A673 (cell line): ENCODE measurements at regions not wholly inside any gene's neighbourhood (a gene's known extent, or its start where the extent isn't known, plus 50 kb on each side); places are given as distances from the start of the nearest gene placed in this dataset.

Experiments used
- BruUV-seq: library from RNA; stranded (reverse); fragments of 400-500 nt; replicated peaks from 2 replicates; lab custom pipeline; 2021; lab: Mats Ljungman, UMichigan
- CTCF ChIA-PET: fragments of 300-600 bp; sonication (Branson Sonifier 250); formaldehyde crosslinking; loops from one replicate; lab custom pipeline; 2022; ENCODE audit warnings: antibody characterized with exemption; lab: Charles Lee
- POLR2A ChIA-PET: fragments of 300-600 bp; sonication (Branson Sonifier 250); formaldehyde crosslinking; loops from one replicate; lab custom pipeline; 2022; ENCODE audit warnings: antibody characterized with exemption; ENCODE audit not compliant: low non-redundant PET; lab: Charles Lee
- DNase-seq: peaks from one replicate; pipeline ENCODE4 v3.0.0-alpha.2; 2015; ENCODE audit warnings: low spot score
- H3K27ac ChIP-seq: fragments of 200-600 bp; sonication (generic); 2 replicates; pipeline ENCODE4 v1.5.1; 2016; ENCODE audit warnings: mixed run types, low read depth, mild to moderate bottlenecking, mixed read lengths, antibody characterized with exemption, low read length; ENCODE audit not compliant: poor library complexity, severe bottlenecking
- H3K27me3 ChIP-seq: fragments of 200-600 bp; sonication (generic); replicated peaks from 2 replicates; pipeline ENCODE4 v1.6.1; 2017; ENCODE audit warnings: mixed run types, low read depth, mild to moderate bottlenecking, mixed read lengths, antibody characterized with exemption, low read length; ENCODE audit not compliant: insufficient read depth, poor library complexity
- H3K36me3 ChIP-seq: fragments of 200-600 bp; sonication (generic); 2 replicates; pipeline ENCODE4 v1.6.1; 2016; ENCODE audit warnings: mixed run types, mild to moderate bottlenecking, mixed read lengths, antibody characterized with exemption, low read length; ENCODE audit not compliant: insufficient read depth, poor library complexity, severe bottlenecking
- H3K4me1 ChIP-seq: fragments of 200-600 bp; sonication (generic); 2 replicates; pipeline ENCODE4 v1.6.1; 2017; ENCODE audit warnings: mixed run types, mild to moderate bottlenecking, mixed read lengths, antibody characterized with exemption, low read length; ENCODE audit not compliant: insufficient read depth, poor library complexity, severe bottlenecking
- H3K4me3 ChIP-seq: fragments of 200-600 bp; sonication (generic); 2 replicates; pipeline ENCODE4 v1.5.1; 2016; ENCODE audit warnings: low read depth, mixed run types, mild to moderate bottlenecking, mixed read lengths, low read length; ENCODE audit not compliant: poor library complexity, severe bottlenecking
- H3K9me3 ChIP-seq: fragments of 200-600 bp; sonication (generic); 2 replicates; pipeline ENCODE4 v1.6.1; 2016; ENCODE audit warnings: mixed run types, low read depth, mild to moderate bottlenecking, mixed read lengths, antibody characterized with exemption, low read length; ENCODE audit not compliant: poor library complexity, severe bottlenecking
- CTCF ChIP-seq: fragments of 300-800, 200-600 bp; sonication (generic); conservative IDR thresholded peaks from 2 replicates; pipeline ENCODE4 v1.5.1; 2017; ENCODE audit warnings: low read depth, mild to moderate bottlenecking, antibody characterized with exemption, low read length, moderate library complexity, mixed read lengths
- EZH2 ChIP-seq: fragments of 200-600 bp; sonication (generic); IDR thresholded peaks from 2 replicates; pipeline ENCODE4 v1.6.1; 2017; ENCODE audit warnings: borderline replicate concordance, low read depth, mild to moderate bottlenecking, mixed read lengths, antibody characterized with exemption, low read length; ENCODE audit not compliant: poor library complexity, severe bottlenecking
- intact Hi-C: fragments of 100-400 bp; cut with micrococcal nuclease; formaldehyde crosslinking; loops from one replicate; pipeline ENCODE4 v1.10.0; 2022; ENCODE audit not compliant: unreplicated experiment

GRCh38 chr14:84592770-84593169 lies 937.2 kb upstream of the FLRT2 start:
- BruUV-seq = TSS peak; percentile 87
- H3K9me3 ChIP-seq = no peaks in the 10 kb centered on the region

DNA sequence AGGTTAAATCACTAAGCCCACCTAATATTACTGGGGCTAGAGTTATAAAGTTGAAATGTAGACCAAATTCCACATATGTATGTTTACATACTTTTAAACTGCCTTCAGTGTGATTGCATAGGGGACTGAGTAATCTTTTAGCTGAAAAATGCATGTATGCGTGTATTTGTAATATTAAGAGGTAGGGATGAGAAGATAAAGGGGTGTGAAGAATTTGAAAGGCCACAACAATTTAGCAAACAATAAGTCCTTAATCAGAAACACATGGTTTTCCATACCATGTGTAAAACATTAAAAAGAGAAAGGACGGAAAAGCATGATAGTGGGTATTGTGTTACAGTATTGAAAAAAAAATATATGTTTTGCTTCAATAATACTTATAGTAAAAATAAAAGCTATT lies 919.9 kb upstream of the FLRT2 start:
- no TSS peak for BruUV-seq
- intact Hi-C loops = no loop called here
- no peaks in the 10 kb centered on the region for H3K36me3 ChIP-seq
- peaks cover 5% of the 10 kb centered on the region for H3K4me1 ChIP-seq
- ChIA-PET POLR2A (no interaction called here), CTCF (no interaction called here)
- H3K9me3 ChIP-seq = no peaks in the 10 kb centered on the region
- no peak overlapping the region for H3K27ac ChIP-seq
- H3K27me3 ChIP-seq = no peaks in the 10 kb centered on the region
- no peak overlapping the region for H3K4me3 ChIP-seq
- no peak for DNase-seq
- no peak for TF ChIP-seq EZH2
- TF ChIP-seq CTCF = no peak

More at GRCh38 chr14:84592770-84593169, 937.2 kb upstream of the FLRT2 start:
- TF ChIP-seq EZH2 = no peak
- no peak for TF ChIP-seq CTCF
- Histone ChIP-seq H3K4me1 (peaks cover 36% of the 10 kb centered on the region), H3K4me3 (no peak overlapping the region), H3K36me3 (no peaks in the 10 kb centered on the region), H3K27me3 (no peaks in the 10 kb centered on the region), H3K27ac (peak overlapping the region; percentile 78)
- ChIA-PET CTCF (no interaction called here), POLR2A (no interaction called here)
- no peak for DNase-seq
- intact Hi-C loops = loop anchor here (5.0 to 10.0 kb wide), 4 partner anchors 212 to 940 kb away; partner anchors contain the start of gene FLRT2

DNA sequence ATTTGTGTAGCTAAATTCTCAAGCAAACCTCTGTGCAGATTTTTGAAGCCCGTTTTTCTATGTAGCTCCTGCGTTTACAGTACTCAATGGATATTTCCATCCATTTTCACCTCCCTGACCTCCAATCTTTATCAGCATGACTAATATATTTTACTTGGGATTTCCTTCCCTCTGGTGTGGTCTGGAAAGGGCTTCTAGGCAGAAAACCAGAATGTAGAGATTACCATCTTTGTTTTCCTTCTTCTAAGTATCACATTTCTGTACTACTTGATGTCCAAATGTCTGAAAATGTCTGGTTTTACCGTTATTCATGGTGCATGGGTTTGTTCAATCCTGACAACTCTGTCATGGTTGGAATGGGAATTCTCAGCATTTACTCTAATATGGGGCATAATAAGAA lies 907.6 kb upstream of the FLRT2 start:
- H3K27ac ChIP-seq = no peak overlapping the region
- DNase-seq = no peak
- H3K27me3 ChIP-seq = no peaks in the 10 kb centered on the region
- peaks cover 5% of the 10 kb centered on the region for H3K9me3 ChIP-seq
- no peak for TF ChIP-seq EZH2
- TF ChIP-seq CTCF = no peak
- CTCF ChIA-PET = interaction anchor here (0.6 kb wide), 1 partner anchor 1321 kb away, joined by 6 read pairs; no protein-coding TSS in a partner anchor
- no peak overlapping the region for H3K4me3 ChIP-seq
- no TSS peak for BruUV-seq
- intact Hi-C loops = no loop called here
- H3K36me3 ChIP-seq = no peaks in the 10 kb centered on the region
- POLR2A ChIA-PET = no interaction called here
- H3K4me1 ChIP-seq = peaks cover 4% of the 10 kb centered on the region
